Erythroblast (primary cell): ENCODE measurements at regions not wholly inside any gene's neighbourhood (a gene's known extent, or its start where the extent isn't known, plus 50 kb on each side); places are given as distances from the start of the nearest gene placed in this dataset.

ENCODE experiments used
- GATA1 ChIP-seq: IDR thresholded peaks from 2 replicates; pipeline ENCODE4 v1.6.1; 2011; ENCODE audit warnings: low read depth, mild to moderate bottlenecking, control low read depth, low read length, moderate library complexity
- POLR2A ChIP-seq: IDR thresholded peaks from 2 replicates; pipeline ENCODE4 v1.6.1; 2011; ENCODE audit warnings: mild to moderate bottlenecking, low read length

GRCh38 chr9:85249313-85249621, 492.5 kb downstream of the AGTPBP1 start:
- TF ChIP-seq POLR2A (no peak), GATA1 (no peak)
